HepG2 (cell line): ENCODE measurements at regions not wholly inside any gene's neighbourhood (a gene's known extent, or its start where the extent isn't known, plus 50 kb on each side); places are given as distances from the start of the nearest gene placed in this dataset.

ENCODE experiments used
- CREM ChIP-seq, 2 experiments: sonication (generic) in 1 of 2; formaldehyde crosslinking in 1 of 2; IDR thresholded peaks; 2 replicates each; pipeline versions ENCODE4 v1.4.0 to v1.6.1; 2016 to 2020; ENCODE audit warnings: antibody characterized with exemption in 1 of 2, mild to moderate bottlenecking in 1 of 2, missing genetic modification reagents in 1 of 2
- FIP1L1 ChIP-seq: fragments of 200-400 bp; formaldehyde crosslinking; IDR thresholded peaks from 2 replicates; pipeline ENCODE4 v1.6.1; 2018; ENCODE audit warnings: low read depth, mild to moderate bottlenecking, low read length, moderate library complexity, borderline replicate concordance; ENCODE audit not compliant: insufficient read depth
- JUN ChIP-seq: sonication (generic); formaldehyde crosslinking; IDR thresholded peaks from 2 replicates; pipeline ENCODE4 v1.4.0; 2020; ENCODE audit warnings: mild to moderate bottlenecking, missing genetic modification reagents
- NRL ChIP-seq: sonication (generic); formaldehyde crosslinking; IDR thresholded peaks from 2 replicates; pipeline ENCODE4 v1.5.0; 2020; ENCODE audit warnings: missing genetic modification reagents, mild to moderate bottlenecking, moderate library complexity, borderline replicate concordance
- RBAK ChIP-seq: sonication (generic); formaldehyde crosslinking; IDR thresholded peaks from 2 replicates; pipeline ENCODE4 v1.5.1; 2020; ENCODE audit warnings: mild to moderate bottlenecking, missing genetic modification reagents
- ZNF382 ChIP-seq: sonication (generic); formaldehyde crosslinking; IDR thresholded peaks from 2 replicates; pipeline ENCODE4 v1.5.0; 2020; ENCODE audit warnings: missing genetic modification reagents, mild to moderate bottlenecking, borderline replicate concordance
- ZNF768 ChIP-seq: sonication (generic); formaldehyde crosslinking; IDR thresholded peaks from 2 replicates; pipeline ENCODE4 v1.4.0; 2020; ENCODE audit warnings: missing genetic modification reagents
- ZNF792 ChIP-seq: IDR thresholded peaks from 2 replicates; pipeline ENCODE4 v1.6.1; 2016
- TF ChIP-seq, protein P1 (sequence below): IDR thresholded peaks from 2 replicates; pipeline ENCODE4 v1.6.1; 2012; ENCODE audit warnings: low read length, improper control_type of control experiment
- TF ChIP-seq, protein P2 (sequence below): IDR thresholded peaks from 2 replicates; pipeline ENCODE4 v1.6.1; 2012; ENCODE audit warnings: low read depth, low read length, improper control_type of control experiment
- TF ChIP-seq, protein P3 (sequence below): IDR thresholded peaks from 2 replicates; pipeline ENCODE4 v1.6.1; 2016; ENCODE audit warnings: mild to moderate bottlenecking, missing biosample characterization, missing genetic modification reagents
- TF ChIP-seq, protein P4 (sequence below), 2 experiments: fragments of 450-650 bp in 1 of 2; sonication (generic) in 1 of 2; formaldehyde crosslinking in 1 of 2; IDR thresholded peaks; 2 replicates each; pipeline versions ENCODE4 v1.6.1 to v1.8.0; 2016 to 2022; ENCODE audit warnings: antibody characterized with exemption in 1 of 2, mild to moderate bottlenecking in 1 of 2, missing genetic modification reagents in 1 of 2
- TF ChIP-seq, protein P5 (sequence below): sonication (generic); formaldehyde crosslinking; IDR thresholded peaks from 2 replicates; pipeline ENCODE4 v1.4.0; 2020; ENCODE audit warnings: mild to moderate bottlenecking, low read depth, missing genetic modification reagents

DNA sequence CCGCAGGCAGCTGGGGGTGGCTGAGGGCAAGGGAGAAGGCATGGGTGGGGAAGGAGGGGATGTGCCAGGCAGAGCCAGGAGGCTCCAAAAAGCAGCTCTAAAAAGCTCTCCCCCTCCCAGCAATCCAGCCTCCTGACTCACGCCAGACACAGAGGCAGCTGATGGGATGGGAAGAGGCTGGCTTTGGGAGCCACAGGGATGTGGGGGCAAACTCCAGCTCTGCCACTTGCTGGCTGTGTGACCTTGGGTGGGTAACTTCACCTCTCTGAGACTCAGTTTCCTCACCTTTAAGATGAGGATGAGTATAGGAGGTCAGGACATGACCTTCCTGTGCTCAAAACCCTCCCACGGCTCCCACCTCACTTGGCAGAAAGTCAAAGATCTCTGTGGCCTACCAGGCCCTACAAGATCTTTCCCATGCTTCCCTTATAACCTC lies 148.9 kb downstream of the CEBPB start (continued):
- TF ChIP-seq NRL: no peak
- TF ChIP-seq RBAK (CRISPR knock-in tag): no peak
- TF ChIP-seq FIP1L1: no peak
- TF ChIP-seq, protein P1, sequence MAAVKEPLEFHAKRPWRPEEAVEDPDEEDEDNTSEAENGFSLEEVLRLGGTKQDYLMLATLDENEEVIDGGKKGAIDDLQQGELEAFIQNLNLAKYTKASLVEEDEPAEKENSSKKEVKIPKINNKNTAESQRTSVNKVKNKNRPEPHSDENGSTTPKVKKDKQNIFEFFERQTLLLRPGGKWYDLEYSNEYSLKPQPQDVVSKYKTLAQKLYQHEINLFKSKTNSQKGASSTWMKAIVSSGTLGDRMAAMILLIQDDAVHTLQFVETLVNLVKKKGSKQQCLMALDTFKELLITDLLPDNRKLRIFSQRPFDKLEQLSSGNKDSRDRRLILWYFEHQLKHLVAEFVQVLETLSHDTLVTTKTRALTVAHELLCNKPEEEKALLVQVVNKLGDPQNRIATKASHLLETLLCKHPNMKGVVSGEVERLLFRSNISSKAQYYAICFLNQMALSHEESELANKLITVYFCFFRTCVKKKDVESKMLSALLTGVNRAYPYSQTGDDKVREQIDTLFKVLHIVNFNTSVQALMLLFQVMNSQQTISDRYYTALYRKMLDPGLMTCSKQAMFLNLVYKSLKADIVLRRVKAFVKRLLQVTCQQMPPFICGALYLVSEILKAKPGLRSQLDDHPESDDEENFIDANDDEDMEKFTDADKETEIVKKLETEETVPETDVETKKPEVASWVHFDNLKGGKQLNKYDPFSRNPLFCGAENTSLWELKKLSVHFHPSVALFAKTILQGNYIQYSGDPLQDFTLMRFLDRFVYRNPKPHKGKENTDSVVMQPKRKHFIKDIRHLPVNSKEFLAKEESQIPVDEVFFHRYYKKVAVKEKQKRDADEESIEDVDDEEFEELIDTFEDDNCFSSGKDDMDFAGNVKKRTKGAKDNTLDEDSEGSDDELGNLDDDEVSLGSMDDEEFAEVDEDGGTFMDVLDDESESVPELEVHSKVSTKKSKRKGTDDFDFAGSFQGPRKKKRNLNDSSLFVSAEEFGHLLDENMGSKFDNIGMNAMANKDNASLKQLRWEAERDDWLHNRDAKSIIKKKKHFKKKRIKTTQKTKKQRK: no peak
- TF ChIP-seq, protein P2, sequence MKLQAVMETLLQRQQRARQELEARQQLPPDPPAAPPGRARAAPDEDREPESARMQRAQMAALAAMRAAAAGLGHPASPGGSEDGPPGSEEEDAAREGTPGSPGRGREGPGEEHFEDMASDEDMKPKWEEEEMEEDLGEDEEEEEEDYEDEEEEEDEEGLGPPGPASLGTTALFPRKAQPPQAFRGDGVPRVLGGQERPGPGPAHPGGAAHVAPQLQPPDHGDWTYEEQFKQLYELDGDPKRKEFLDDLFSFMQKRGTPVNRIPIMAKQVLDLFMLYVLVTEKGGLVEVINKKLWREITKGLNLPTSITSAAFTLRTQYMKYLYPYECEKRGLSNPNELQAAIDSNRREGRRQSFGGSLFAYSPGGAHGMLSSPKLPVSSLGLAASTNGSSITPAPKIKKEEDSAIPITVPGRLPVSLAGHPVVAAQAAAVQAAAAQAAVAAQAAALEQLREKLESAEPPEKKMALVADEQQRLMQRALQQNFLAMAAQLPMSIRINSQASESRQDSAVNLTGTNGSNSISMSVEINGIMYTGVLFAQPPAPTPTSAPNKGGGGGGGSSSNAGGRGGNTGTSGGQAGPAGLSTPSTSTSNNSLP: no peak
- TF ChIP-seq ZNF792 (CRISPR knock-in tag): no peak
- TF ChIP-seq, protein P3, sequence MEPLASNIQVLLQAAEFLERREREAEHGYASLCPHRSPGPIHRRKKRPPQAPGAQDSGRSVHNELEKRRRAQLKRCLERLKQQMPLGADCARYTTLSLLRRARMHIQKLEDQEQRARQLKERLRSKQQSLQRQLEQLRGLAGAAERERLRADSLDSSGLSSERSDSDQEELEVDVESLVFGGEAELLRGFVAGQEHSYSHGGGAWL (CRISPR knock-in tag): no peak
- peak; percentile 94 for TF ChIP-seq ZNF768
- no peak for TF ChIP-seq CREM (IDR thresholded peaks at IDR 0.05)
- no peak for TF ChIP-seq CREM (CRISPR knock-in tag; IDR thresholded peaks at IDR 0.05)
- TF ChIP-seq, protein P4, sequence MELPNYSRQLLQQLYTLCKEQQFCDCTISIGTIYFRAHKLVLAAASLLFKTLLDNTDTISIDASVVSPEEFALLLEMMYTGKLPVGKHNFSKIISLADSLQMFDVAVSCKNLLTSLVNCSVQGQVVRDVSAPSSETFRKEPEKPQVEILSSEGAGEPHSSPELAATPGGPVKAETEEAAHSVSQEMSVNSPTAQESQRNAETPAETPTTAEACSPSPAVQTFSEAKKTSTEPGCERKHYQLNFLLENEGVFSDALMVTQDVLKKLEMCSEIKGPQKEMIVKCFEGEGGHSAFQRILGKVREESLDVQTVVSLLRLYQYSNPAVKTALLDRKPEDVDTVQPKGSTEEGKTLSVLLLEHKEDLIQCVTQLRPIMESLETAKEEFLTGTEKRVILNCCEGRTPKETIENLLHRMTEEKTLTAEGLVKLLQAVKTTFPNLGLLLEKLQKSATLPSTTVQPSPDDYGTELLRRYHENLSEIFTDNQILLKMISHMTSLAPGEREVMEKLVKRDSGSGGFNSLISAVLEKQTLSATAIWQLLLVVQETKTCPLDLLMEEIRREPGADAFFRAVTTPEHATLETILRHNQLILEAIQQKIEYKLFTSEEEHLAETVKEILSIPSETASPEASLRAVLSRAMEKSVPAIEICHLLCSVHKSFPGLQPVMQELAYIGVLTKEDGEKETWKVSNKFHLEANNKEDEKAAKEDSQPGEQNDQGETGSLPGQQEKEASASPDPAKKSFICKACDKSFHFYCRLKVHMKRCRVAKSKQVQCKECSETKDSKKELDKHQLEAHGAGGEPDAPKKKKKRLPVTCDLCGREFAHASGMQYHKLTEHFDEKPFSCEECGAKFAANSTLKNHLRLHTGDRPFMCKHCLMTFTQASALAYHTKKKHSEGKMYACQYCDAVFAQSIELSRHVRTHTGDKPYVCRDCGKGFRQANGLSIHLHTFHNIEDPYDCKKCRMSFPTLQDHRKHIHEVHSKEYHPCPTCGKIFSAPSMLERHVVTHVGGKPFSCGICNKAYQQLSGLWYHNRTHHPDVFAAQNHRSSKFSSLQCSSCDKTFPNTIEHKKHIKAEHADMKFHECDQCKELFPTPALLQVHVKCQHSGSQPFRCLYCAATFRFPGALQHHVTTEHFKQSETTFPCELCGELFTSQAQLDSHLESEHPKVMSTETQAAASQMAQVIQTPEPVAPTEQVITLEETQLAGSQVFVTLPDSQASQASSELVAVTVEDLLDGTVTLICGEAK (IDR thresholded peaks at IDR 0.05): no peak
- TF ChIP-seq, protein P4 (CRISPR knock-in tag; IDR thresholded peaks at IDR 0.05): no peak
- TF ChIP-seq JUN: no peak
- TF ChIP-seq, protein P5, sequence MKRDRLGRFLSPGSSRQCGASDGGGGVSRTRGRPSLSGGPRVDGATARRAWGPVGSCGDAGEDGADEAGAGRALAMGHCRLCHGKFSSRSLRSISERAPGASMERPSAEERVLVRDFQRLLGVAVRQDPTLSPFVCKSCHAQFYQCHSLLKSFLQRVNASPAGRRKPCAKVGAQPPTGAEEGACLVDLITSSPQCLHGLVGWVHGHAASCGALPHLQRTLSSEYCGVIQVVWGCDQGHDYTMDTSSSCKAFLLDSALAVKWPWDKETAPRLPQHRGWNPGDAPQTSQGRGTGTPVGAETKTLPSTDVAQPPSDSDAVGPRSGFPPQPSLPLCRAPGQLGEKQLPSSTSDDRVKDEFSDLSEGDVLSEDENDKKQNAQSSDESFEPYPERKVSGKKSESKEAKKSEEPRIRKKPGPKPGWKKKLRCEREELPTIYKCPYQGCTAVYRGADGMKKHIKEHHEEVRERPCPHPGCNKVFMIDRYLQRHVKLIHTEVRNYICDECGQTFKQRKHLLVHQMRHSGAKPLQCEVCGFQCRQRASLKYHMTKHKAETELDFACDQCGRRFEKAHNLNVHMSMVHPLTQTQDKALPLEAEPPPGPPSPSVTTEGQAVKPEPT (CRISPR knock-in tag): no peak
- TF ChIP-seq ZNF382 (CRISPR knock-in tag): no peak
